ENCODE measurements at regions not wholly inside any gene's neighbourhood (a gene's known extent, or its start where the extent isn't known, plus 50 kb on each side); places are given as distances from the start of the nearest gene placed in this dataset.
A peak's percentile ranks its signal among the peaks of the same experiment; 100 is the strongest.

- no peak overlapping the region for H2AFZ ChIP-seq (ENCODE audit: low read depth, low read length)
- no peaks in the 10 kb centered on the region for H3K9me3 ChIP-seq (ENCODE audit: insufficient read depth, low read length)
- H3K4me1 ChIP-seq (ENCODE audit: low read length) = peaks cover 25% of the 10 kb centered on the region
- peak overlapping the region; percentile 49 for H3K4me2 ChIP-seq (ENCODE audit: low read length)
- no peaks in the 10 kb centered on the region for H3K27me3 ChIP-seq (ENCODE audit: low read depth, low read length)
- H3K4me3 ChIP-seq (ENCODE audit: low read length) = no peak overlapping the region
- no peaks in the 10 kb centered on the region for H3K79me2 ChIP-seq (ENCODE audit: low read length)
- no peak overlapping the region for H3K27ac ChIP-seq (ENCODE audit: low read length)
- TF ChIP-seq CTCF (IDR thresholded peaks at IDR 0.05; ENCODE audit: low read depth, low read length) = no peak
- TF ChIP-seq EZH2phosphoT487 (IDR thresholded peaks at IDR 0.05; ENCODE audit: low read depth) = no peak
- no peaks in the 10 kb centered on the region for H4K20me1 ChIP-seq (ENCODE audit: insufficient read depth, low read length)
- no peak overlapping the region for H3K9ac ChIP-seq (ENCODE audit: low read length)
- H3K36me3 ChIP-seq (replicated peaks; ENCODE audit: low read depth, low read length) = no peaks in the 10 kb centered on the region
These were observed 77.9 kb upstream of the ADO start for GRCh38 chr10:62726638-62727037.

DNA sequence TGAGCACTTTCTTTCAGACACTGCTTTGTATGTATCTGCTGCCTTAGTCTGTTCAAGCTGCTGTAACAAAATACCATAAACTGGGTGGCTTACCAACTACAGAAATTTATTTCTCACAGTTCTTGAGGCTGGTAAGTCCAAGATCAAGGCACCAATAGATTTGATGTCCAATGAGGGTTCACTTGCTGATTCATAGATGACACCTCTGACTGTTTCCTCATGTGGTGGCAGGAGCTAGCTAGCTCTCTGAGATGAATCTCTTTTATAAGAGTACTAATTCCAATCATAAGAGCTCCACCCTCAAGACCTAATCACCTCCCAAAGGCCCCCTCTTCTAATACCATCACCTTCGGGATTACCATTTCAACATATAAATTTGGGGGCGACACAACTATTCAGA lies 76.6 kb upstream of the ADO start:
- no peak overlapping the region for H3K4me3 ChIP-seq (ENCODE audit: low read length)
- H4K20me1 ChIP-seq (ENCODE audit: insufficient read depth, low read length) = no peaks in the 10 kb centered on the region
- TF ChIP-seq CTCF (IDR thresholded peaks at IDR 0.05; ENCODE audit: low read depth, low read length) (no peak), EZH2phosphoT487 (IDR thresholded peaks at IDR 0.05; ENCODE audit: low read depth) (no peak)
- no peaks in the 10 kb centered on the region for H3K27me3 ChIP-seq (ENCODE audit: low read depth, low read length)
- H2AFZ ChIP-seq (ENCODE audit: low read depth, low read length) = no peak overlapping the region
- H3K4me1 ChIP-seq (ENCODE audit: low read length) = peaks cover 35% of the 10 kb centered on the region
- H3K27ac ChIP-seq (ENCODE audit: low read length) = no peak overlapping the region
- no peaks in the 10 kb centered on the region for H3K79me2 ChIP-seq (ENCODE audit: low read length)
- H3K9me3 ChIP-seq (ENCODE audit: insufficient read depth, low read length) = no peaks in the 10 kb centered on the region
- H3K4me2 ChIP-seq (ENCODE audit: low read length) = no peak overlapping the region
- no peak overlapping the region for H3K9ac ChIP-seq (ENCODE audit: low read length)
- no peaks in the 10 kb centered on the region for H3K36me3 ChIP-seq (replicated peaks; ENCODE audit: low read depth, low read length)

DNA sequence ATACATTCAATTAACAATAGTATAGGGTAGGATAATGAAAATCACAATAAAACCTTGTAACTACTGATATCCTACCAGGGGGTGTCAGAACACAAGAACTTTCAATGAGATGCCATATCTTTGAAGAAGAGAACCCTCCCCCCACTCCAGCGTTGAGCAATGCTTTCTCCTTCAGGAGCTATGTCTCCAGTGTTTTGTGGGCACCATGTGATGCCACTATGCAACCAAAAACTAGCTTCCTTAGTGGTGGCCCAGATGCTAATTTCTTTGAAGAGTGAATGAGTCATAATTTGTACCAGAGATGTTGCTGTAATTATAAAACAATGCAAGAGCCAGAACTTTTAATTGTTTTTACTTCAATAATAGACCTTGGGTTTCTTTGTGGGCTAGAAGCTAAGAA lies 76.0 kb upstream of the ADO start:
- H3K27me3 ChIP-seq (ENCODE audit: low read depth, low read length) = no peaks in the 10 kb centered on the region
- H3K9me3 ChIP-seq (ENCODE audit: insufficient read depth, low read length) = no peaks in the 10 kb centered on the region
- no peak overlapping the region for H3K4me2 ChIP-seq (ENCODE audit: low read length)
- H4K20me1 ChIP-seq (ENCODE audit: insufficient read depth, low read length) = no peaks in the 10 kb centered on the region
- H3K27ac ChIP-seq (ENCODE audit: low read length) = no peak overlapping the region
- no peaks in the 10 kb centered on the region for H3K79me2 ChIP-seq (ENCODE audit: low read length)
- no peak for TF ChIP-seq EZH2phosphoT487 (IDR thresholded peaks at IDR 0.05; ENCODE audit: low read depth)
- no peak for TF ChIP-seq CTCF (IDR thresholded peaks at IDR 0.05; ENCODE audit: low read depth, low read length)
- H2AFZ ChIP-seq (ENCODE audit: low read depth, low read length) = no peak overlapping the region
- no peaks in the 10 kb centered on the region for H3K36me3 ChIP-seq (replicated peaks; ENCODE audit: low read depth, low read length)
- H3K4me1 ChIP-seq (ENCODE audit: low read length) = peaks cover 41% of the 10 kb centered on the region
- H3K4me3 ChIP-seq (ENCODE audit: low read length) = no peak overlapping the region
- no peak overlapping the region for H3K9ac ChIP-seq (ENCODE audit: low read length)

- peak overlapping the region; percentile 62; the same call in 1 of the 2 replicates for H2AFZ ChIP-seq (ENCODE audit: low read depth, low read length)
- no peaks in the 10 kb centered on the region for H3K79me2 ChIP-seq (ENCODE audit: low read length)
- no peaks in the 10 kb centered on the region for H3K9me3 ChIP-seq (ENCODE audit: insufficient read depth, low read length)
- no peaks in the 10 kb centered on the region for H4K20me1 ChIP-seq (ENCODE audit: insufficient read depth, low read length)
- peak overlapping the region; percentile 49 for H3K9ac ChIP-seq (ENCODE audit: low read length)
- peak overlapping the region; percentile 90 for H3K4me2 ChIP-seq (ENCODE audit: low read length)
- TF ChIP-seq CTCF (IDR thresholded peaks at IDR 0.05; ENCODE audit: low read depth, low read length) (no peak), EZH2phosphoT487 (IDR thresholded peaks at IDR 0.05; ENCODE audit: low read depth) (no peak)
- no peaks in the 10 kb centered on the region for H3K36me3 ChIP-seq (replicated peaks; ENCODE audit: low read depth, low read length)
- peak overlapping the region; percentile 60 for H3K4me3 ChIP-seq (ENCODE audit: low read length)
- peaks cover 37% of the 10 kb centered on the region for H3K4me1 ChIP-seq (ENCODE audit: low read length)
- peak overlapping the region; percentile 87 for H3K27ac ChIP-seq (ENCODE audit: low read length)
- H3K27me3 ChIP-seq (ENCODE audit: low read depth, low read length) = no peaks in the 10 kb centered on the region
These were observed 71.5 kb upstream of the ADO start for GRCh38 chr10:62732841-62733653.
